HepG2 (cell line): ENCODE measurements at regions not wholly inside any gene's neighbourhood (a gene's known extent, or its start where the extent isn't known, plus 50 kb on each side); places are given as distances from the start of the nearest gene placed in this dataset.

ENCODE experiments used
- ARNT ChIP-seq: fragments of 450-650 bp; IDR thresholded peaks from 2 replicates; pipeline ENCODE4 v1.6.1; 2017
- ELF1 ChIP-seq: sonication (generic); formaldehyde crosslinking; IDR thresholded peaks from 2 replicates; pipeline ENCODE4 v1.4.0; 2020; ENCODE audit warnings: missing genetic modification reagents
- GATAD2A ChIP-seq: IDR thresholded peaks from 2 replicates; pipeline ENCODE4 v1.6.1; 2016
- HOXA7 ChIP-seq: sonication (generic); formaldehyde crosslinking; IDR thresholded peaks from 2 replicates; pipeline ENCODE4 v1.8.1; 2022; ENCODE audit warnings: mild to moderate bottlenecking, missing genetic modification reagents, moderate library complexity
- KDM1A ChIP-seq: IDR thresholded peaks from 2 replicates; pipeline ENCODE4 v1.6.1; 2016; ENCODE audit warnings: missing compliant biosample characterization
- NFIC ChIP-seq: IDR thresholded peaks from 2 replicates; pipeline ENCODE4 v1.6.1; 2012; ENCODE audit warnings: mild to moderate bottlenecking, low read length, inconsistent platforms
- TCF7 ChIP-seq: sonication (generic); IDR thresholded peaks from 2 replicates; pipeline ENCODE4 v1.6.1; 2016; ENCODE audit warnings: antibody characterized with exemption, low read depth
- TF ChIP-seq, protein P1 (sequence below): sonication (generic); formaldehyde crosslinking; IDR thresholded peaks from 2 replicates; pipeline ENCODE4 v1.5.1; 2020; ENCODE audit warnings: mild to moderate bottlenecking, missing genetic modification reagents, moderate library complexity
- TF ChIP-seq, protein P2 (sequence below), 2 experiments: IDR thresholded peaks; 2 replicates each; pipeline ENCODE4 v1.6.1; 2011 to 2012; ENCODE audit warnings: low read length in 2 of 2, borderline replicate concordance in 1 of 2, low read depth in 1 of 2, mild to moderate bottlenecking in 1 of 2, moderate library complexity in 1 of 2
- TF ChIP-seq, protein P3 (sequence below): sonication (generic); formaldehyde crosslinking; IDR thresholded peaks from 2 replicates; pipeline ENCODE4 v1.5.0; 2020; ENCODE audit warnings: mild to moderate bottlenecking, missing genetic modification reagents, moderate library complexity

DNA sequence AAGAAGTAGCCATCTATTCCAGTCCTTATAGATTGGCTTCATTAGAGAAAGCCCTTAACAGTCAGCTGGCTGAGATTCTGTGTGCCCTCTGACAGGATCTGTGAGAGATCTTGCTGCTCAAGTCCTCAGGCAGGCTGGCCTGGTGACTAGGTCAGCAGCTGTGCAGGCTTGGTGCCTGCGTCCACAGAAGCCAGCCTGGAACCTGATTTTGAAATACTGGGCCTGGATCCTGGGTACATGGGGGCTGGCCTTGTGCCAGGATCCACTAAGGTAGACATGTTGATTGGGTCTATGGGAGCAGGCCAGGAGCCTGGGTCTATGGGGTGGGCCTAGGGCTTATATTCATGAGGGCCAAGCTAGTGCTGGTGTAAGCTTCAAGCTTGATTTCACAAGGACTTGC, 381.8 kb upstream of the MARCKS start:
- TF ChIP-seq TCF7 (no peak), GATAD2A (no peak), HOXA7 (CRISPR knock-in tag) (no peak), ELF1 (CRISPR knock-in tag) (no peak), NFIC (no peak), ARNT (no peak), KDM1A (no peak)
- TF ChIP-seq, protein P1, sequence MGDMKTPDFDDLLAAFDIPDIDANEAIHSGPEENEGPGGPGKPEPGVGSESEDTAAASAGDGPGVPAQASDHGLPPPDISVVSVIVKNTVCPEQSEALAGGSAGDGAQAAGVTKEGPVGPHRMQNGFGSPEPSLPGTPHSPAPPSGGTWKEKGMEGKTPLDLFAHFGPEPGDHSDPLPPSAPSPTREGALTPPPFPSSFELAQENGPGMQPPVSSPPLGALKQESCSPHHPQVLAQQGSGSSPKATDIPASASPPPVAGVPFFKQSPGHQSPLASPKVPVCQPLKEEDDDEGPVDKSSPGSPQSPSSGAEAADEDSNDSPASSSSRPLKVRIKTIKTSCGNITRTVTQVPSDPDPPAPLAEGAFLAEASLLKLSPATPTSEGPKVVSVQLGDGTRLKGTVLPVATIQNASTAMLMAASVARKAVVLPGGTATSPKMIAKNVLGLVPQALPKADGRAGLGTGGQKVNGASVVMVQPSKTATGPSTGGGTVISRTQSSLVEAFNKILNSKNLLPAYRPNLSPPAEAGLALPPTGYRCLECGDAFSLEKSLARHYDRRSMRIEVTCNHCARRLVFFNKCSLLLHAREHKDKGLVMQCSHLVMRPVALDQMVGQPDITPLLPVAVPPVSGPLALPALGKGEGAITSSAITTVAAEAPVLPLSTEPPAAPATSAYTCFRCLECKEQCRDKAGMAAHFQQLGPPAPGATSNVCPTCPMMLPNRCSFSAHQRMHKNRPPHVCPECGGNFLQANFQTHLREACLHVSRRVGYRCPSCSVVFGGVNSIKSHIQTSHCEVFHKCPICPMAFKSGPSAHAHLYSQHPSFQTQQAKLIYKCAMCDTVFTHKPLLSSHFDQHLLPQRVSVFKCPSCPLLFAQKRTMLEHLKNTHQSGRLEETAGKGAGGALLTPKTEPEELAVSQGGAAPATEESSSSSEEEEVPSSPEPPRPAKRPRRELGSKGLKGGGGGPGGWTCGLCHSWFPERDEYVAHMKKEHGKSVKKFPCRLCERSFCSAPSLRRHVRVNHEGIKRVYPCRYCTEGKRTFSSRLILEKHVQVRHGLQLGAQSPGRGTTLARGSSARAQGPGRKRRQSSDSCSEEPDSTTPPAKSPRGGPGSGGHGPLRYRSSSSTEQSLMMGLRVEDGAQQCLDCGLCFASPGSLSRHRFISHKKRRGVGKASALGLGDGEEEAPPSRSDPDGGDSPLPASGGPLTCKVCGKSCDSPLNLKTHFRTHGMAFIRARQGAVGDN (CRISPR knock-in tag): no peak
- TF ChIP-seq, protein P2, sequence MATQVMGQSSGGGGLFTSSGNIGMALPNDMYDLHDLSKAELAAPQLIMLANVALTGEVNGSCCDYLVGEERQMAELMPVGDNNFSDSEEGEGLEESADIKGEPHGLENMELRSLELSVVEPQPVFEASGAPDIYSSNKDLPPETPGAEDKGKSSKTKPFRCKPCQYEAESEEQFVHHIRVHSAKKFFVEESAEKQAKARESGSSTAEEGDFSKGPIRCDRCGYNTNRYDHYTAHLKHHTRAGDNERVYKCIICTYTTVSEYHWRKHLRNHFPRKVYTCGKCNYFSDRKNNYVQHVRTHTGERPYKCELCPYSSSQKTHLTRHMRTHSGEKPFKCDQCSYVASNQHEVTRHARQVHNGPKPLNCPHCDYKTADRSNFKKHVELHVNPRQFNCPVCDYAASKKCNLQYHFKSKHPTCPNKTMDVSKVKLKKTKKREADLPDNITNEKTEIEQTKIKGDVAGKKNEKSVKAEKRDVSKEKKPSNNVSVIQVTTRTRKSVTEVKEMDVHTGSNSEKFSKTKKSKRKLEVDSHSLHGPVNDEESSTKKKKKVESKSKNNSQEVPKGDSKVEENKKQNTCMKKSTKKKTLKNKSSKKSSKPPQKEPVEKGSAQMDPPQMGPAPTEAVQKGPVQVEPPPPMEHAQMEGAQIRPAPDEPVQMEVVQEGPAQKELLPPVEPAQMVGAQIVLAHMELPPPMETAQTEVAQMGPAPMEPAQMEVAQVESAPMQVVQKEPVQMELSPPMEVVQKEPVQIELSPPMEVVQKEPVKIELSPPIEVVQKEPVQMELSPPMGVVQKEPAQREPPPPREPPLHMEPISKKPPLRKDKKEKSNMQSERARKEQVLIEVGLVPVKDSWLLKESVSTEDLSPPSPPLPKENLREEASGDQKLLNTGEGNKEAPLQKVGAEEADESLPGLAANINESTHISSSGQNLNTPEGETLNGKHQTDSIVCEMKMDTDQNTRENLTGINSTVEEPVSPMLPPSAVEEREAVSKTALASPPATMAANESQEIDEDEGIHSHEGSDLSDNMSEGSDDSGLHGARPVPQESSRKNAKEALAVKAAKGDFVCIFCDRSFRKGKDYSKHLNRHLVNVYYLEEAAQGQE (IDR thresholded peaks at IDR 0.05; ENCODE audit: borderline replicate concordance in 1 of 2, low read depth in 1 of 2, low read length in 2 of 2): no peak
- TF ChIP-seq, protein P3, sequence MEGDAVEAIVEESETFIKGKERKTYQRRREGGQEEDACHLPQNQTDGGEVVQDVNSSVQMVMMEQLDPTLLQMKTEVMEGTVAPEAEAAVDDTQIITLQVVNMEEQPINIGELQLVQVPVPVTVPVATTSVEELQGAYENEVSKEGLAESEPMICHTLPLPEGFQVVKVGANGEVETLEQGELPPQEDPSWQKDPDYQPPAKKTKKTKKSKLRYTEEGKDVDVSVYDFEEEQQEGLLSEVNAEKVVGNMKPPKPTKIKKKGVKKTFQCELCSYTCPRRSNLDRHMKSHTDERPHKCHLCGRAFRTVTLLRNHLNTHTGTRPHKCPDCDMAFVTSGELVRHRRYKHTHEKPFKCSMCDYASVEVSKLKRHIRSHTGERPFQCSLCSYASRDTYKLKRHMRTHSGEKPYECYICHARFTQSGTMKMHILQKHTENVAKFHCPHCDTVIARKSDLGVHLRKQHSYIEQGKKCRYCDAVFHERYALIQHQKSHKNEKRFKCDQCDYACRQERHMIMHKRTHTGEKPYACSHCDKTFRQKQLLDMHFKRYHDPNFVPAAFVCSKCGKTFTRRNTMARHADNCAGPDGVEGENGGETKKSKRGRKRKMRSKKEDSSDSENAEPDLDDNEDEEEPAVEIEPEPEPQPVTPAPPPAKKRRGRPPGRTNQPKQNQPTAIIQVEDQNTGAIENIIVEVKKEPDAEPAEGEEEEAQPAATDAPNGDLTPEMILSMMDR (CRISPR knock-in tag): no peak
